GM18909 (cell line): ENCODE measurements at regions not wholly inside any gene's neighbourhood (a gene's known extent, or its start where the extent isn't known, plus 50 kb on each side); places are given as distances from the start of the nearest gene placed in this dataset.
"Not testable (repeated sequence)": the region's sequence is repeated elsewhere in the genome, so short reads cannot be mapped to it uniquely, and the experiment has no call there.

Experiments
- ATAC-seq: cut with Tn5 transposase; IDR thresholded peaks from one replicate; pipeline ENCODE4 v1.9.1; 2021; ENCODE audit warnings: mild to moderate bottlenecking; ENCODE audit not compliant: unreplicated experiment, poor library complexity

DNA sequence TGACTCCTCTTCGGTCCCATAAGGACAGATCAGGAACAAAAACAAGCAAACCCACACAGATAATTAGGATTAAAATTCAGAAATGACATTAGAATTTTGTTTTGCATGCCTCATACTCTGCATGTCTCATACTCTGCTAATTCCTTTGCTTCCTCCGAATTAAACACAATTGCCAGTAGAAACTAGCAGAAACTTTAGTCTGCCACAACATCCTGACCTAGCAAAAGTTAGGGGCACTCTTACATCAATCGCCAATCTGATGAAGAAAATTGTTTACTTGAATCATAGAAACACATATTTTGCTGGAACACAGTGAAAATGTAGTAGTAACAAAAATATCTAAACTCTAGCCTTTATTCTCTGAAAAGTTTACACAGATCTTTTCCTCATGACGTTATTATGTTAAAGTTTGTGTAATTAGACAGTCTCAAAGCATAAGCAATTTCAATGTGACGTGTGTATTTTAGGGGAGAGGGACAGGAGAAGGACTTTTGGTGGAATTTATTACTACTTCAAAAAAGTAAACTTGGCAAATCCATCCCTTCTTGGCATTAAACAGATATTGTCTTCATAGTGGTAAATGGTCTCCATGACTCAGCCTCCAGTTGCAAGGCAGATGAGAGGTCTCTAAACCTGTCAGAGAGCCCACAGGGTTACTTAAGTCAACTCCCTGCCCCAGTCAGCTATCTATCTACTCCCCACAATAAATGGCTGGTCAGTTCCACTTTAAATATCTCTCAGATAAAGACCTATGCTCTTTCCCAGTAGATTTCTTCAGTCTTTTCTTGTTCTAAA is 249.8 kb upstream of the UBASH3B start:
- no peak for ATAC-seq

DNA sequence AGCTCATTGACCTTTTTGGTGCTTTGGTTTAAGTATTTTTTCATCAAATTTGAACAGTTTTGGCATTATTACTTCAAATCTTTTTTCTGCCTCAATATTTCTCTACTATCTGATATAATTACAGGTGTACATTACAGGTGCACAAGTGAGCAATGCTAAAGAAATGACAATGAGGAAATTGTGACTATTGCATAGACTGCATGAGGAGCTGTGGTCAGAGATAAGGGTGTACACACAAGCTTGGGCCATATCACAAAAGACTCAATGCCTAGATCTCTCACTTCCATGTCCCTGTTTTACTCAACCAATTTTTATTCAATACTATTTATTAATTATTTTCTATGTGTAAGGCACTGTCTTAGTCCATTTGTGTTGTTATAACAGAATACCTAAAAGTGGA is 251.0 kb upstream of the UBASH3B start:
- ATAC-seq = no peak

DNA sequence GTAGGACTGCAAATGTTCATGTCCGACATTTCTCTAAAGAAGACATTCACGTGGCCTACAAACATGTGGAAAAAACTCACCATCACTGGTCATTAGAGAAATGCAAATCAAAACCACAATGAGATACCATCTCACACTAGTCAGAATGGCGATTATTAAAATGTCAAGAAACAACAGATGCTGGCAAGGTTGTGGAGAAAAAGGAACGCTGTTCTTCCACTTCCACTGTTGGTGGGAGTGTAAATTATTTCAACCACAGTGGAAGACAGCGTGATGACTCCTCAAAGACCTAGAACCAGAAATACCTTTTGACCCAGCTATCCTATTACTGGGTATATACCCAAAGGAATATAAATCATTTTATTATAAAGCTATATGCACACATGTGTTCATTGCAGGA is 253.9 kb upstream of the UBASH3B start:
- not testable (repeated sequence) for ATAC-seq

DNA sequence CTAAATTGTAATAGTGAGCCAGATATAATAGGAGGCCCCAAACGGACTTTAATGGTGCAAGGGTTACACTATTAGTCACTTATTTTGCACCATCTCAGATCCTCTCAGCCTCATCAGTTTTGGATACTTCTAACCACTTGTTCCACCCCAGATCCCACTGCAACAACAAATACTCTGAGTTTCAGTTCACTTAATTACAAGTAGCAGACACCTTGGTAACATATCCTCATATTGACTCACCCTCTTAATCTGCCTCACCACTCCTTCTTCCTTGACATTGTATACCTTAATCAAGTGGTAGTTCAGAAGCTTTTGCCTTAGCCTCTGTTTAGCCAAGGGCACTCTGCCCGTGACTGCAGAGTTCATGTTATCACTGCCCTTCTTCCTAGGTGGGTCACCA is 256.1 kb upstream of the UBASH3B start:
- ATAC-seq = no peak

- ATAC-seq = no peak
Observed at GRCh38 chr11:122398851-122399250, 256.7 kb upstream of the UBASH3B start.

- ATAC-seq = no peak
Observed at GRCh38 chr11:122398167-122398566, 257.4 kb upstream of the UBASH3B start.

DNA sequence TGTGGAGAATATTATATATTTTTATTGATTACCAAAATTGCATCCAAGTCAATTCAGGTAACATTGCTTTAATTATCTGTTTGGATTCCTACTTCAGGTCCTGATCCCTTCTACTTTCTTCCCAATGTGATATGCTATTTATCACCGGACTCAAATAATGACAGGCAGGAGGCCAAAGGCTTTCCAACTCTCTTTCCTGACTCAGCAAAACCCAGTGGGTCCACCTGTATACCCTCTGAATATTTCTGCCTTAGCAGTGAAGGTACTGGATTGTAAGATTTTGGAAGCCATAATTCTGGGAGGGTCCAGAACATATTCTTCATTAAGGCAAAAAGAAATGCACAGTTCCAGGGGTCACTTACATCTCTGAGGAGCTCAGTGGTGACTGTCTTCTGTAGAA is 260.2 kb upstream of the UBASH3B start:
- ATAC-seq = no peak

GRCh38 chr11:122394313-122394712 is 261.2 kb upstream of the UBASH3B start:
- ATAC-seq = no peak

- ATAC-seq = no peak
Observed at GRCh38 chr11:122393209-122393860, 262.2 kb upstream of the UBASH3B start.

DNA sequence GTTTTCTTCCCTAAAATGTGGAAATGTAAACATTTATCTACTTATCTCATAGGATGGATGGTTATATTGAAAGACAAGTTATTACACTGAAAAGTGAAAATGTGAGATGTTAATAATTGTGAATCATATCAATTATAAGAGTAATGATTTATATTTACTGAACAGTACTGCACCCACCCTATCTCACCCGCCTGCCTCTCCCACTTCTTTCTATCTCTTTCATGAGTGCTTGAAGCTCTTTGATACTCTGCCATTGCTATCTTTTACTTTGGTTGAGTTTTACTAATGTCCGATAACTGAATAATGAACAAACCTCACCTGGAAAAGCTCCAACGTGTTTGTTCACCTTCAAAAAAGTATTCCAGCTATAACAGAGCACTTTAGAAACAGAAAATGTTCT is 263.0 kb upstream of the UBASH3B start:
- no peak for ATAC-seq

DNA sequence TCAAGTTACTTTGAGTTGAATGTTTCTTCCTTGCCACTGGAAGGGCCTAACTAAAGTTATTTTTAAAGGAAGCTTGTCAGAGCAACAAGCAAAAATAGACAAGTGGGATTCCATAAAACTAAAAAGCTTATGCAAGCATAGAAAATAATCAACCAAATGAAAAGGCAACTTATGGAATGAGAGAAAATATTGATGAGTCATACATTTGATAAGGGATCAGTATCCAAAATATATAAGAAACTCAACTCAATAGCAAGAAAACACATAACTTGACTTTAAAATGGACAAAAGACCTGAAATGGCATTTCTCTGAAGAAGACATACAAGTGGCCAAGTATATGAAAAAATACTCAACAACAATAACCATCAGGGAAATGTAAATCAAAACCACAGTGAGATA is 264.5 kb upstream of the UBASH3B start:
- ATAC-seq = no peak

- no peak for ATAC-seq
Observed at GRCh38 chr11:122383186-122383585, 267.2 kb upstream of the BLID start.

- ATAC-seq = no peak
Observed at GRCh38 chr11:122375687-122376399, 259.8 kb upstream of the BLID start.

DNA sequence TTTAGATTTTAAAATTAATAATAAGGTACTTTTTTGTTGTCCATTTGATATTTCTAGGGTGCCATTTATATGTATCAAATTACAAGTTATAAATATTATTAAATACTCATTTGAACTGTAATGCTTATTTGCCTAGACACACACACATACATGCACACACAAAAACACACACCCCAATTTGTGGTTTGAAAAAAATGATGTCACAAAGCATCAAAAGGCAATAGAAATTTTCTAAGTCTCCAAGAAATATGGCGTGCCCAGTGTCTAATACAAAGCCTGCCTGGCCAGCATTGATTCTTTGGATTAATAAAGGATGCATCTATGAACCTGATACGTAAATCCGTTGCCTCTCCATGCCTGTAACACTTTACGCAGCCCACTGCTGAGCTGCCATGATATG is 252.8 kb upstream of the BLID start:
- no peak for ATAC-seq

- no peak for ATAC-seq
Observed at GRCh38 chr11:122367809-122368231, 251.8 kb upstream of the BLID start.

GRCh38 chr11:122365610-122366360 is 249.8 kb upstream of the BLID start:
- no peak for ATAC-seq

DNA sequence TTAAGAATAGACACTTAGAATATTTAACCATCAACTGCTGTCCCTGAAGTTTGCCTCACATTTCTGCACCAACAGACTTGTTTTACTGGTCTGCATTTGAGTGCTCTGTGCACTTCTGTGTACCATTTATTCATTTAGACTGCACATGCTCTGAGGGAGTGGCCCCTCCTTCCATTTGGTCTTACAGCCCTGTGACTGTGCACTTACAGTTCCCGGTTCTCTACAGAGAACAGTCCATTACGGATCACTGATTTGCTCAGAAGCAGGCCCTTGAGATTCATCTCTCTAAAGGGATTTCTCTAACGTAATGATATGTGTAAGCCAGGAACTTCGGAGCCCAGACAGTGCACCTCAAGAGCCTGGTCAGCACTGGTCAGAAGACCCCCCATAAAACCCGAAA is 247.3 kb upstream of the BLID start:
- no peak for ATAC-seq

- ATAC-seq = no peak
Observed at GRCh38 chr11:122362381-122362780, 246.4 kb upstream of the BLID start.

- no peak for ATAC-seq
Observed at GRCh38 chr11:122360875-122361274, 244.9 kb upstream of the BLID start.

DNA sequence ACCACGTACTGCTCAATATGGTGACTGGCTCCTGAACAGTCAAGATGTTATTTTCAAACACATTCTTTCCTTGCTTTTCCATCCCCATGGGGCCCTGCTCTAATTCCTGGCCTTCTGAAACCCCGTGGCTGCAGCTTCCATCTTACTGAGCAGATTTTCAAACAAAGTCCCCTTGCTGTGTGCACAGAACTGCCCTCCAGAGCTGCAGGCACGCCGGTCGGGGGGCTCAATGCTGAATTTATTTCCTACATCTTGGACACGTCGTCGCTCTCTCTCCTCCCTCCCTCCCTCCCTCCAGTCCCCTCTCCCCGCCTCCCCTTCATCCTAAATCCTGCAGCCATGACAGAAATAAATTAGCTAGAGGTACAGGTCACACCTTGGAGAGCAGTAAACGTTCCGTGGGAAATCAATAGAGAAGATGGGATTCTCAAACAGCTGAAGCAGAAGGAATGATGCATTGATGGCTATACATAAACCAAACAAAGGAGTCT is 243.1 kb upstream of the BLID start:
- ATAC-seq = no peak
